BLaER1 treated with 17β-estradiol and CSF1 and Interleukin-3, amounts not matched to agents 10 nM and 100 nM (cell line): ENCODE measurements at regions not wholly inside any gene's neighbourhood (a gene's known extent, or its start where the extent isn't known, plus 50 kb on each side); places are given as distances from the start of the nearest gene placed in this dataset.
"Not testable (repeated sequence)": the region's sequence is repeated elsewhere in the genome, so short reads cannot be mapped to it uniquely, and the experiment has no call there.

ENCODE experiments used
- H3K27ac ChIP-seq, 11 experiments: shearing (Covaris generic); formaldehyde crosslinking; 2 replicates each; pipeline ENCODE4 v1.8.1; 2022
- H3K27me3 ChIP-seq, 11 experiments: shearing (Covaris generic); formaldehyde crosslinking; 2 replicates each; pipeline ENCODE4 v1.8.1; 2022
- H3K36me3 ChIP-seq, 11 experiments: shearing (Covaris generic); formaldehyde crosslinking; 2 replicates each; pipeline ENCODE4 v1.8.1; 2022
- H3K4me1 ChIP-seq, 10 experiments: shearing (Covaris generic); formaldehyde crosslinking; 2 replicates each; pipeline ENCODE4 v1.8.1; 2022
- H3K4me2 ChIP-seq, 11 experiments: shearing (Covaris generic); formaldehyde crosslinking; 2 replicates each; pipeline ENCODE4 v1.8.1; 2022
- H3K4me3 ChIP-seq, 10 experiments: shearing (Covaris generic); formaldehyde crosslinking; 2 replicates each; pipeline ENCODE4 v1.8.1; 2022
- H3K9ac ChIP-seq, 11 experiments: shearing (Covaris generic); formaldehyde crosslinking; 2 replicates each; pipeline ENCODE4 v1.8.1; 2022
- H3K9me3 ChIP-seq, 11 experiments: shearing (Covaris generic); formaldehyde crosslinking; replicated peaks in 1 of 11; 2 replicates each; pipeline ENCODE4 v1.8.1; 2022
- H4K20me1 ChIP-seq, 11 experiments: shearing (Covaris generic); formaldehyde crosslinking; 2 replicates each; pipeline ENCODE4 v1.8.1; 2022
- Cebpa-rat ChIP-seq, 11 experiments: shearing (Covaris generic); IDR thresholded peaks; 2 replicates each; pipeline ENCODE4 v1.8.1; 2022

GRCh38 chr5:116730185-116730584, 155.6 kb upstream of the SEMA6A start:
- Histone ChIP-seq H4K20me1 (no peaks in the 10 kb centered on the region), H3K9me3 (no peaks in the 10 kb centered on the region), H3K4me3 (no peak overlapping the region), H3K4me1 (no peaks in the 10 kb centered on the region), H3K27ac (no peak overlapping the region), H3K4me2 (no peak overlapping the region), H3K36me3 (no peaks in the 10 kb centered on the region), H3K27me3 (no peaks in the 10 kb centered on the region), H3K9ac (no peak overlapping the region)
- TF ChIP-seq Cebpa-rat (IDR thresholded peaks at IDR 0.05) = no peak

- no peaks in the 10 kb centered on the region for H3K36me3 ChIP-seq
- no peak overlapping the region for H3K9ac ChIP-seq
- H3K4me3 ChIP-seq = no peak overlapping the region
- no peak overlapping the region for H3K4me2 ChIP-seq
- no peaks in the 10 kb centered on the region for H3K27me3 ChIP-seq
- H4K20me1 ChIP-seq = no peaks in the 10 kb centered on the region
- no peak overlapping the region for H3K27ac ChIP-seq
- no peak for TF ChIP-seq Cebpa-rat (IDR thresholded peaks at IDR 0.05)
- H3K9me3 ChIP-seq = no peaks in the 10 kb centered on the region
- H3K4me1 ChIP-seq = no peaks in the 10 kb centered on the region
These were observed 152.6 kb upstream of the SEMA6A start for GRCh38 chr5:116727248-116727647.

- not testable (repeated sequence) for H3K4me2 ChIP-seq, H3K27me3 ChIP-seq, H3K4me3 ChIP-seq, H3K36me3 ChIP-seq, H3K9ac ChIP-seq, H3K4me1 ChIP-seq, H4K20me1 ChIP-seq, H3K9me3 ChIP-seq, H3K27ac ChIP-seq
These were observed 151.6 kb upstream of the SEMA6A start for GRCh38 chr5:116726180-116726579.

- Histone ChIP-seq H3K9me3 (no peaks in the 10 kb centered on the region), H3K4me1 (no peaks in the 10 kb centered on the region), H3K27ac (no peak overlapping the region), H3K9ac (no peak overlapping the region), H3K4me2 (no peak overlapping the region), H4K20me1 (no peaks in the 10 kb centered on the region), H3K27me3 (no peaks in the 10 kb centered on the region), H3K4me3 (no peak overlapping the region), H3K36me3 (no peaks in the 10 kb centered on the region)
- TF ChIP-seq Cebpa-rat (IDR thresholded peaks at IDR 0.05) = no peak
These were observed 150.3 kb upstream of the SEMA6A start for GRCh38 chr5:116724971-116725370.

GRCh38 chr5:116722651-116723050, 148.0 kb upstream of the SEMA6A start:
- no peaks in the 10 kb centered on the region for H3K36me3 ChIP-seq
- H3K4me3 ChIP-seq = no peak overlapping the region
- H3K9me3 ChIP-seq = no peaks in the 10 kb centered on the region
- H4K20me1 ChIP-seq = no peaks in the 10 kb centered on the region
- no peaks in the 10 kb centered on the region for H3K4me1 ChIP-seq
- no peak overlapping the region for H3K9ac ChIP-seq
- no peak for TF ChIP-seq Cebpa-rat (IDR thresholded peaks at IDR 0.05)
- no peak overlapping the region for H3K4me2 ChIP-seq
- H3K27ac ChIP-seq = no peak overlapping the region
- no peaks in the 10 kb centered on the region for H3K27me3 ChIP-seq

GRCh38 chr5:116719106-116719505, 144.5 kb upstream of the SEMA6A start:
- Histone ChIP-seq H4K20me1 (no peaks in the 10 kb centered on the region), H3K4me2 (no peak overlapping the region), H3K9ac (no peak overlapping the region), H3K27me3 (no peaks in the 10 kb centered on the region), H3K27ac (no peak overlapping the region), H3K9me3 (peaks cover 0 to 8% (median 5%) of the 10 kb centered on the region in 11 experiments; a peak in 4 of 22 replicates), H3K4me3 (no peak overlapping the region), H3K4me1 (peaks cover 0 to 6% (median 0%) of the 10 kb centered on the region in 10 experiments; a peak in 4 of 20 replicates), H3K36me3 (no peaks in the 10 kb centered on the region)
- TF ChIP-seq Cebpa-rat (IDR thresholded peaks at IDR 0.05) = no peak

- TF ChIP-seq Cebpa-rat (IDR thresholded peaks at IDR 0.05) = no peak
These were observed 143.7 kb upstream of the SEMA6A start for GRCh38 chr5:116718317-116718716.

GRCh38 chr5:116709082-116709481, 134.5 kb upstream of the SEMA6A start:
- Histone ChIP-seq H3K36me3 (no peaks in the 10 kb centered on the region), H3K9me3 (no peaks in the 10 kb centered on the region), H3K27me3 (no peaks in the 10 kb centered on the region), H4K20me1 (no peaks in the 10 kb centered on the region), H3K27ac (no peak overlapping the region), H3K9ac (no peak overlapping the region), H3K4me3 (no peak overlapping the region), H3K4me2 (no peak overlapping the region), H3K4me1 (no peaks in the 10 kb centered on the region)
- no peak for TF ChIP-seq Cebpa-rat (IDR thresholded peaks at IDR 0.05)

More at GRCh38 chr5:116718317-116718716, 143.7 kb upstream of the SEMA6A start:
- Histone ChIP-seq H3K4me3 (no peak overlapping the region), H3K27ac (no peak overlapping the region), H4K20me1 (no peaks in the 10 kb centered on the region), H3K4me2 (no peak overlapping the region), H3K9ac (no peak overlapping the region), H3K36me3 (no peaks in the 10 kb centered on the region), H3K4me1 (peaks cover 0 to 6% (median 0%) of the 10 kb centered on the region in 10 experiments; a peak in 4 of 20 replicates), H3K9me3 (peaks cover 0 to 8% (median 5%) of the 10 kb centered on the region in 11 experiments; a peak in 4 of 22 replicates), H3K27me3 (no peaks in the 10 kb centered on the region)

- not testable (repeated sequence) for H3K4me3 ChIP-seq, H4K20me1 ChIP-seq, H3K27ac ChIP-seq, H3K4me1 ChIP-seq, H3K4me2 ChIP-seq, H3K9me3 ChIP-seq, H3K27me3 ChIP-seq, H3K36me3 ChIP-seq, H3K9ac ChIP-seq
These were observed 130.5 kb upstream of the SEMA6A start for GRCh38 chr5:116705121-116705519.

GRCh38 chr5:116703941-116704340, 129.3 kb upstream of the SEMA6A start:
- Histone ChIP-seq H3K4me2 (no peak overlapping the region), H3K9me3 (no peaks in the 10 kb centered on the region), H3K27me3 (no peaks in the 10 kb centered on the region), H3K9ac (no peak overlapping the region), H3K4me1 (peaks cover 0 to 9% (median 0%) of the 10 kb centered on the region in 10 experiments; a peak in 1 of 20 replicates), H3K27ac (no peak overlapping the region), H3K4me3 (no peak overlapping the region), H3K36me3 (no peaks in the 10 kb centered on the region), H4K20me1 (no peaks in the 10 kb centered on the region)
- no peak for TF ChIP-seq Cebpa-rat (IDR thresholded peaks at IDR 0.05)

GRCh38 chr5:116703328-116703727, 128.7 kb upstream of the SEMA6A start:
- TF ChIP-seq Cebpa-rat (IDR thresholded peaks at IDR 0.05) = no peak
- H3K4me3 ChIP-seq = no peak overlapping the region
- H3K27ac ChIP-seq = no peak overlapping the region
- H3K4me2 ChIP-seq = no peak overlapping the region
- H3K36me3 ChIP-seq = no peaks in the 10 kb centered on the region
- H3K9me3 ChIP-seq = no peaks in the 10 kb centered on the region
- no peak overlapping the region for H3K9ac ChIP-seq
- no peaks in the 10 kb centered on the region for H4K20me1 ChIP-seq
- no peaks in the 10 kb centered on the region for H3K27me3 ChIP-seq
- H3K4me1 ChIP-seq = peaks cover 0 to 9% (median 0%) of the 10 kb centered on the region in 10 experiments; a peak in 1 of 20 replicates
